ENCODE measurements at regions not wholly inside any gene's neighbourhood (a gene's known extent, or its start where the extent isn't known, plus 50 kb on each side); places are given as distances from the start of the nearest gene placed in this dataset.

- Histone ChIP-seq H3K4me2 (ENCODE audit: low read depth, low read length) (no peak overlapping the region), H2BK5ac (ENCODE audit: low read depth, low read length, poor library complexity, severe bottlenecking) (no peak overlapping the region), H3K9me3 (ENCODE audit: control insufficient read depth, insufficient read depth, low read length) (peaks cover 8% of the 10 kb centered on the region), H3K4me1 (ENCODE audit: control insufficient read depth, insufficient read depth, low read length) (no peaks in the 10 kb centered on the region; the same call in 1 of the 2 replicates), H2BK120ac (ENCODE audit: low read depth, low read length) (no peak overlapping the region), H3K4ac (ENCODE audit: low read depth, low read length) (no peak overlapping the region), H3K18ac (ENCODE audit: low read depth, low read length) (no peak overlapping the region), H2AK5ac (ENCODE audit: low read depth, low read length) (no peak overlapping the region), H3K56ac (ENCODE audit: extremely low read depth, insufficient read depth, low read length) (no peak overlapping the region), H2AK9ac (replicated peaks; ENCODE audit: low read depth, low read length, poor library complexity) (no peak overlapping the region), H4K5ac (ENCODE audit: low read depth, low read length) (no peak overlapping the region), H3K36me3 (ENCODE audit: control insufficient read depth, insufficient read depth, low read length) (no peaks in the 10 kb centered on the region), H3K27ac (ENCODE audit: insufficient read depth, low read length) (no peak overlapping the region), H2BK20ac (ENCODE audit: low read depth, low read length) (no peak overlapping the region), H2BK15ac (ENCODE audit: low read depth, low read length) (no peak overlapping the region), H3K23ac (ENCODE audit: low read depth, low read length) (no peak overlapping the region), H2AFZ (replicated peaks; ENCODE audit: low read length, poor library complexity) (no peak overlapping the region), H4K20me1 (ENCODE audit: insufficient read depth, low read length) (no peaks in the 10 kb centered on the region), H3K9me1 (ENCODE audit: insufficient read depth, low read length) (no peaks in the 10 kb centered on the region), H3K27me3 (ENCODE audit: control insufficient read depth, insufficient read depth, low read length) (no peaks in the 10 kb centered on the region), H3K79me1 (ENCODE audit: low read depth in 1 of 2, low read length in 2 of 2) (no peaks in the 10 kb centered on the region), H3K14ac (replicated peaks; ENCODE audit: low read depth, low read length) (no peak overlapping the region), H4K91ac (ENCODE audit: insufficient read depth, low read depth, low read length) (no peak overlapping the region), H4K8ac (ENCODE audit: low read depth in 2 of 2, low read length in 2 of 2) (no peak overlapping the region), H3K4me3 (ENCODE audit: insufficient read depth, low read depth, low read length) (no peak overlapping the region), H3K9ac (ENCODE audit: low read depth, low read length) (no peak overlapping the region)
- in situ Hi-C loops (cut with MboI; ENCODE audit: low sequenced_read_pairs): no loop called here
- no TSS peak for BruUV-seq (replicated peaks)
- ATAC-seq (ENCODE audit: low read depth) (no peak), DNase-seq (no peak)
- no CpG with 5 or more reads among the region's 2 CpGs for WGBS, 2 experiments (ENCODE audit: extremely low coverage in 2 of 2, insufficient read length in 1 of 2)
- intact Hi-C loops (cut with micrococcal nuclease): no loop called here
- dilution Hi-C loops (cut with HindIII; ENCODE audit: low sequenced_read_pairs, unreplicated experiment): no loop called here
- POLR2A ChIA-PET (ENCODE audit: unreplicated experiment): no interaction called here
- TF ChIP-seq ELK1 (IDR thresholded peaks at IDR 0.05; ENCODE audit: borderline replicate concordance, low read depth, low read length) (no peak), POLR2A (IDR thresholded peaks at IDR 0.05; ENCODE audit: low read depth, low read length) (no peak), RAD21 (IDR thresholded peaks at IDR 0.05; ENCODE audit: low read length) (no peak), USF2 (IDR thresholded peaks at IDR 0.05; ENCODE audit: low read depth, low read length) (no peak), NFE2L2 (IDR thresholded peaks at IDR 0.05; ENCODE audit: low read depth, low read length) (no peak), RFX5 (IDR thresholded peaks at IDR 0.05; ENCODE audit: low read depth, low read length) (no peak), MXI1 (IDR thresholded peaks at IDR 0.05; ENCODE audit: borderline replicate concordance, low read depth, low read length) (no peak), CEBPB (IDR thresholded peaks at IDR 0.05; ENCODE audit: low read depth, low read length) (no peak), BHLHE40 (IDR thresholded peaks at IDR 0.05; ENCODE audit: low read depth, low read length) (no peak), RCOR1 (IDR thresholded peaks at IDR 0.05; ENCODE audit: insufficient replicate concordance, low read length) (no peak), MAZ (IDR thresholded peaks at IDR 0.05; ENCODE audit: borderline replicate concordance, low read depth, low read length) (no peak), CTCF (conservative IDR thresholded peaks at IDR 0.05; ENCODE audit: low read depth, low read length) (no peak)
- CTCF ChIA-PET: no interaction called here
These were observed 67.4 kb upstream of the PTGS2 start for GRCh38 chr1:186747661-186748060.
